GM23338 (cell line): ENCODE measurements at regions not wholly inside any gene's neighbourhood (a gene's known extent, or its start where the extent isn't known, plus 50 kb on each side); places are given as distances from the start of the nearest gene placed in this dataset.

Experiments used
- ATAC-seq: fragments of 200-7000 bp; cut with Tn5 transposase; 3 replicates; pipeline ENCODE4 v1.9.1; 2020
- DNase-seq: peaks from one replicate; pipeline ENCODE4 v3.0.0-alpha.2; 2015; ENCODE audit warnings: low spot score
- H2AFZ ChIP-seq: fragments of 200-600 bp; sonication (generic); 2 replicates; pipeline ENCODE4 v1.8.0; 2016; ENCODE audit warnings: antibody characterized with exemption, mild to moderate bottlenecking, moderate library complexity
- H3F3A ChIP-seq: fragments of 200-600 bp; sonication (generic); replicated peaks from 2 replicates; pipeline ENCODE4 v1.8.0; 2017; ENCODE audit warnings: antibody characterized with exemption, mixed run types, low read depth
- H3K27ac ChIP-seq: fragments of 200-600 bp; sonication (generic); 2 replicates; pipeline ENCODE4 v1.6.1; 2016; ENCODE audit warnings: low read depth
- H3K27me3 ChIP-seq: fragments of 200-600 bp; sonication (generic); 2 replicates; pipeline ENCODE4 v1.8.0; 2016; ENCODE audit warnings: mild to moderate bottlenecking, mixed run types, moderate library complexity; ENCODE audit not compliant: insufficient read depth
- H3K36me3 ChIP-seq: fragments of 200-600 bp; sonication (generic); 2 replicates; pipeline ENCODE4 v1.8.0; 2016; ENCODE audit warnings: mild to moderate bottlenecking; ENCODE audit not compliant: insufficient read depth
- H3K4me1 ChIP-seq: fragments of 200-600 bp; sonication (generic); 2 replicates; pipeline ENCODE4 v1.8.0; 2016; ENCODE audit warnings: mild to moderate bottlenecking, moderate library complexity; ENCODE audit not compliant: insufficient read depth
- H3K4me2 ChIP-seq: fragments of 200-600 bp; sonication (generic); 2 replicates; pipeline ENCODE4 v1.7.1; 2017; ENCODE audit warnings: mixed run types
- H3K4me3 ChIP-seq: fragments of 200-600 bp; sonication (generic); 2 replicates; pipeline ENCODE4 v1.6.1; 2016; ENCODE audit warnings: mixed run types
- H3K79me2 ChIP-seq: fragments of 200-600 bp; sonication (generic); replicated peaks from 2 replicates; pipeline ENCODE4 v1.8.0; 2017; ENCODE audit warnings: mild to moderate bottlenecking; ENCODE audit not compliant: insufficient read depth
- H3K9me2 ChIP-seq: fragments of 200-600 bp; sonication (generic); 2 replicates; pipeline ENCODE4 v1.8.0; 2017; ENCODE audit not compliant: insufficient read depth
- H4K20me1 ChIP-seq: fragments of 200-600 bp; sonication (generic); replicated peaks from 2 replicates; pipeline ENCODE4 v1.8.0; 2017; ENCODE audit warnings: mild to moderate bottlenecking; ENCODE audit not compliant: insufficient read depth
- H3K27ac Mint-ChIP-seq: 2 replicates; pipeline ENCODE4 v1.8.0; 2020; ENCODE audit warnings: inconsistent platforms, mild to moderate bottlenecking, moderate library complexity, mixed read lengths
- H3K27me3 Mint-ChIP-seq: 3 replicates; pipeline ENCODE4 v1.8.0; 2022; ENCODE audit warnings: low read depth, mild to moderate bottlenecking, moderate library complexity, mixed read lengths, inconsistent platforms; ENCODE audit not compliant: insufficient read depth, poor library complexity
- H3K36me3 Mint-ChIP-seq: 3 replicates; pipeline ENCODE4 v1.8.0; 2021; ENCODE audit warnings: low read depth, mild to moderate bottlenecking, inconsistent platforms, moderate library complexity, mixed read lengths
- H3K4me1 Mint-ChIP-seq: 3 replicates; pipeline ENCODE4 v1.8.0; 2020; ENCODE audit warnings: mild to moderate bottlenecking, inconsistent platforms, mixed read lengths
- H3K4me3 Mint-ChIP-seq: 3 replicates; pipeline ENCODE4 v1.8.0; 2021; ENCODE audit warnings: moderate library complexity, mild to moderate bottlenecking, inconsistent platforms, mixed read lengths
- H3K9me3 Mint-ChIP-seq: 3 replicates; pipeline ENCODE4 v1.8.0; 2020; ENCODE audit warnings: moderate library complexity, mild to moderate bottlenecking, inconsistent platforms, mixed read lengths
- CREB1 ChIP-seq: fragments of 250-450 bp; sonication (Bioruptor Pico); IDR thresholded peaks from 2 replicates; pipeline ENCODE4 v1.5.0; 2020; ENCODE audit warnings: low read depth, mild to moderate bottlenecking, moderate library complexity
- ETS1 ChIP-seq: IDR thresholded peaks from 2 replicates; pipeline ENCODE4 v1.6.1; 2016; ENCODE audit warnings: antibody characterized with exemption
- EZH2 ChIP-seq: fragments of 200-600 bp; sonication (generic); IDR thresholded peaks from one replicate; pipeline ENCODE4 v1.8.0; 2017; ENCODE audit warnings: antibody characterized with exemption, mild to moderate bottlenecking, low read depth; ENCODE audit not compliant: unreplicated experiment
- JUNB ChIP-seq: IDR thresholded peaks from one replicate; pipeline ENCODE4 v1.6.1; 2016; ENCODE audit warnings: antibody characterized with exemption; ENCODE audit not compliant: unreplicated experiment
- NANOG ChIP-seq: IDR thresholded peaks from 2 replicates; pipeline ENCODE4 v1.6.1; 2016; ENCODE audit warnings: antibody characterized with exemption, borderline replicate concordance
- POLR2AphosphoS5 ChIP-seq: IDR thresholded peaks from 2 replicates; pipeline ENCODE4 v1.6.1; 2016; ENCODE audit warnings: antibody characterized with exemption, low read depth
- REST ChIP-seq: IDR thresholded peaks from one replicate; pipeline ENCODE4 v1.6.1; 2018; ENCODE audit warnings: antibody characterized with exemption; ENCODE audit not compliant: unreplicated experiment
- STAT1 ChIP-seq: IDR thresholded peaks from one replicate; pipeline ENCODE4 v1.6.1; 2016; ENCODE audit warnings: antibody characterized with exemption; ENCODE audit not compliant: unreplicated experiment
- ZNF114 ChIP-seq: fragments of 250-450 bp; sonication (Bioruptor Pico); IDR thresholded peaks from 2 replicates; pipeline ENCODE4 v1.5.0; 2020; ENCODE audit warnings: mild to moderate bottlenecking, moderate library complexity
- ZNF462 ChIP-seq: fragments of 250-450 bp; sonication (Bioruptor Pico); IDR thresholded peaks from 2 replicates; pipeline ENCODE4 v1.5.0; 2020; ENCODE audit warnings: mild to moderate bottlenecking, moderate library complexity

GRCh38 chr2:38439863-38440262 is 62.8 kb upstream of the ATL2 start:
- H3K4me1 ChIP-seq, result peaks cover 31% of the 10 kb centered on the region
- no peaks in the 10 kb centered on the region for H4K20me1 ChIP-seq
- TF ChIP-seq STAT1 (no peak), CREB1 (no peak), NANOG (no peak), ZNF462 (CRISPR knock-in tag) (no peak), REST (no peak), ZNF114 (CRISPR knock-in tag) (no peak), POLR2AphosphoS5 (no peak), JUNB (no peak), EZH2 (no peak), ETS1 (no peak)
- H3K27ac ChIP-seq, result no peak overlapping the region
- no peak overlapping the region for H3K4me3 ChIP-seq
- H3K4me2 ChIP-seq, result no peak overlapping the region
- ATAC-seq (no peak), DNase-seq (no peak)
- H3K36me3 ChIP-seq, result no peaks in the 10 kb centered on the region
- H3K9me3 Mint-ChIP-seq, result no peaks in the 10 kb centered on the region
- H3F3A ChIP-seq, result no peaks in the 10 kb centered on the region; the same call in 1 of the 2 replicates
- no peak overlapping the region for H3K27ac Mint-ChIP-seq
- peaks cover 3% of the 10 kb centered on the region; the same call in 1 of the 2 replicates for H3K9me2 ChIP-seq
- no peak overlapping the region for H2AFZ ChIP-seq
- H3K4me1 Mint-ChIP-seq, result peaks cover 49% of the 10 kb centered on the region
- H3K4me3 Mint-ChIP-seq, result no peak overlapping the region
- no peaks in the 10 kb centered on the region for H3K79me2 ChIP-seq
- H3K27me3 ChIP-seq, result no peaks in the 10 kb centered on the region
- H3K27me3 Mint-ChIP-seq, result peaks cover 1% of the 10 kb centered on the region
- H3K36me3 Mint-ChIP-seq, result no peaks in the 10 kb centered on the region; the same call in 2 of the 3 replicates
